Epithelial cell of proximal tubule (primary cell): ENCODE measurements at regions not wholly inside any gene's neighbourhood (a gene's known extent, or its start where the extent isn't known, plus 50 kb on each side); places are given as distances from the start of the nearest gene placed in this dataset.

Experiments used
- DNase-seq: peaks from one replicate; pipeline ENCODE4 v3.0.0-alpha.2; 2011; ENCODE audit warnings: low read depth
- H3K4me3 ChIP-seq: 2 replicates; pipeline ENCODE4 v1.5.1; 2011; ENCODE audit warnings: low read depth, mild to moderate bottlenecking, low read length
- CTCF ChIP-seq: conservative IDR thresholded peaks from 2 replicates; pipeline ENCODE4 v1.5.1; 2012; ENCODE audit warnings: low read depth, mild to moderate bottlenecking, low read length

GRCh38 chr5:104941030-104941645 lies 1378.5 kb upstream of the NUDT12 start:
- DNase-seq: no peak
- no peak for TF ChIP-seq CTCF
- no peak overlapping the region for H3K4me3 ChIP-seq

GRCh38 chr5:104937598-104937997 lies 1375.0 kb upstream of the NUDT12 start:
- H3K4me3 ChIP-seq: no peak overlapping the region
- TF ChIP-seq CTCF: no peak
- no peak for DNase-seq

- H3K4me3 ChIP-seq: no peak overlapping the region
- TF ChIP-seq CTCF: no peak
- DNase-seq: no peak
Observed at GRCh38 chr5:104932431-104932830, 1369.8 kb upstream of the NUDT12 start.

GRCh38 chr5:104928906-104929520 lies 1366.4 kb upstream of the NUDT12 start:
- TF ChIP-seq CTCF: no peak
- DNase-seq: no peak
- no peak overlapping the region for H3K4me3 ChIP-seq

GRCh38 chr5:104915226-104915625 lies 1352.6 kb upstream of the NUDT12 start:
- TF ChIP-seq CTCF: no peak
- DNase-seq: no peak
- no peak overlapping the region for H3K4me3 ChIP-seq

- TF ChIP-seq CTCF: no peak
- DNase-seq: no peak
- no peak overlapping the region for H3K4me3 ChIP-seq
Observed at GRCh38 chr5:104914536-104915070, 1352.0 kb upstream of the NUDT12 start.

GRCh38 chr5:104913841-104914281 lies 1351.3 kb upstream of the NUDT12 start:
- DNase-seq: no peak
- no peak overlapping the region for H3K4me3 ChIP-seq
- TF ChIP-seq CTCF: no peak
